Mesothelial cell of epicardium (in vitro differentiated cells): ENCODE measurements at regions not wholly inside any gene's neighbourhood (a gene's known extent, or its start where the extent isn't known, plus 50 kb on each side); places are given as distances from the start of the nearest gene placed in this dataset.

Experiments used
- DNase-seq, 2 experiments: peaks; one replicate each; pipeline ENCODE4 v3.0.0; 2021; ENCODE audit warnings: low spot score in 2 of 2; ENCODE audit not compliant: unreplicated experiment in 2 of 2
- H3K27ac Mint-ChIP-seq: 2 replicates; pipeline ENCODE4 v1.8.0; 2021; ENCODE audit warnings: mixed read lengths
- H3K27me3 Mint-ChIP-seq: 2 replicates; pipeline ENCODE4 v1.8.0; 2021; ENCODE audit warnings: low read depth, mixed read lengths
- H3K36me3 Mint-ChIP-seq: 2 replicates; pipeline ENCODE4 v1.8.0; 2021; ENCODE audit warnings: mixed read lengths
- H3K4me1 Mint-ChIP-seq: 2 replicates; pipeline ENCODE4 v1.8.0; 2021; ENCODE audit warnings: mixed read lengths
- H3K4me3 Mint-ChIP-seq: 2 replicates; pipeline ENCODE4 v1.8.0; 2021; ENCODE audit warnings: mild to moderate bottlenecking, moderate library complexity, mixed read lengths
- H3K9me3 Mint-ChIP-seq: 2 replicates; pipeline ENCODE4 v1.8.0; 2021; ENCODE audit warnings: mixed read lengths
- TF ChIP-seq, protein P1 (sequence below): fragments of 200-600 bp; sonication (generic); IDR thresholded peaks from one replicate; pipeline ENCODE4 v1.5.0; 2021; ENCODE audit warnings: antibody characterized with exemption; ENCODE audit not compliant: unreplicated experiment

DNA sequence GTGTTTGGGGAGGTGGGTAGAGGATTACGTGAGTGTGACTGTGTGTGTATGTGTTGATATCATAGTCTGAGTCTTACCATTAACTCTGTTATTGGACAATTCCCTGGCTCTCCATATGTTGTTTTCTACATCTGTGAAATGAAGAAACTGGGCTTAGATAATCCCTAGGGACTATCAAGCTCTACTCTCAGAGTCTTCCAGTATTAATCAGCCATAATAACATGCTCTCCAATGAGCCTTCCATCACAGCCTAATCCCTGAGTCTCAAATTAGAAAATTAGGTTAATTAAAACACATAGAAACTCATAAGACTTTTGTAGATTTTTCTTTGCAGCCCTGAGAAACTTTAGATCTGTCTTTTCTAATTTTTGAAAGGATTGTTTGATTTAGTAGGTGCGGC lies 404.2 kb upstream of the RARB start:
- Mint-ChIP-seq H3K27me3 (no peaks in the 10 kb centered on the region), H3K4me3 (no peak overlapping the region), H3K9me3 (no peaks in the 10 kb centered on the region), H3K27ac (peak overlapping the region; percentile 44), H3K36me3 (no peaks in the 10 kb centered on the region), H3K4me1 (peaks cover 7% of the 10 kb centered on the region)
- TF ChIP-seq, protein P1, sequence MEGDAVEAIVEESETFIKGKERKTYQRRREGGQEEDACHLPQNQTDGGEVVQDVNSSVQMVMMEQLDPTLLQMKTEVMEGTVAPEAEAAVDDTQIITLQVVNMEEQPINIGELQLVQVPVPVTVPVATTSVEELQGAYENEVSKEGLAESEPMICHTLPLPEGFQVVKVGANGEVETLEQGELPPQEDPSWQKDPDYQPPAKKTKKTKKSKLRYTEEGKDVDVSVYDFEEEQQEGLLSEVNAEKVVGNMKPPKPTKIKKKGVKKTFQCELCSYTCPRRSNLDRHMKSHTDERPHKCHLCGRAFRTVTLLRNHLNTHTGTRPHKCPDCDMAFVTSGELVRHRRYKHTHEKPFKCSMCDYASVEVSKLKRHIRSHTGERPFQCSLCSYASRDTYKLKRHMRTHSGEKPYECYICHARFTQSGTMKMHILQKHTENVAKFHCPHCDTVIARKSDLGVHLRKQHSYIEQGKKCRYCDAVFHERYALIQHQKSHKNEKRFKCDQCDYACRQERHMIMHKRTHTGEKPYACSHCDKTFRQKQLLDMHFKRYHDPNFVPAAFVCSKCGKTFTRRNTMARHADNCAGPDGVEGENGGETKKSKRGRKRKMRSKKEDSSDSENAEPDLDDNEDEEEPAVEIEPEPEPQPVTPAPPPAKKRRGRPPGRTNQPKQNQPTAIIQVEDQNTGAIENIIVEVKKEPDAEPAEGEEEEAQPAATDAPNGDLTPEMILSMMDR = no peak
- no peak for DNase-seq

DNA sequence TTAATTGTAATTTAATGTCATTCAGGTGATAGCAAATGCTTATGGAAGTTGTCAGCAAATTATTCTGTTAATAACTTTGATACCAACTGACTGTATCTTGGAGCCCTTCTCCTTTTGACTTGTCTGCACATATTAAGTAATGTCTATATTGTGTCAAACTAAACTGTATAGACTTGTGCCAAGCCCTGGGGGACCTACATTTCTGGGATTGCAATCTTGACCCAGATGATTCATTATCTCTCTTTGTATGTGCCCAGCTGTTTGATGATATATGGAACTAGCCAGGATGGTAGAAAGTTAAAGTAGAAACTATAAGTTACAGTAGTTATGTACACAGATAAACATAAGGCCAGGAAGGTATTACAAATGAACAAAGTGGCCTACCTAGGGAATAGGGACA lies 402.8 kb upstream of the RARB start:
- no peak for DNase-seq
- TF ChIP-seq, protein P1 = no peak
- Mint-ChIP-seq H3K27ac (no peak overlapping the region), H3K4me3 (no peak overlapping the region), H3K36me3 (no peaks in the 10 kb centered on the region), H3K27me3 (no peaks in the 10 kb centered on the region), H3K4me1 (peaks cover 7% of the 10 kb centered on the region), H3K9me3 (no peaks in the 10 kb centered on the region)

DNA sequence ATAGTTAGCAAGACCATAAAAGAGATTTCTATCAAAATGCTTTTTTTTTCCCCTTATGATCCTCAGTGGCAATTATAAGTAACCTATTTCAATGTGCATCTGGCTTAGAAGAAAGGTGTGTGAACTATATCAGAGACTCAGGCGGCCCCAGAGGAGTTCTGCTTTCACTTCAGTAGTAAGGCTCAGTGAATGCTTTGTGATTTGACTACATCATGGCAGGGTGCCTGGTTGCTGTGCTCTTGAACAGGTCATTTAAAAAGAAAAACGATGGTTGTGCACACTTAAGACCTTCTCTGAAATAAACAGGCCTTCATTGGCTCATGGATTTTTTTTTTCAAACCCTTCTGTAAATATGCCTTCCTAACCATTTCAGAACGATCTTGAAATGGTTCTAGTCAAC lies 400.4 kb upstream of the RARB start:
- no peaks in the 10 kb centered on the region for H3K36me3 Mint-ChIP-seq

DNA sequence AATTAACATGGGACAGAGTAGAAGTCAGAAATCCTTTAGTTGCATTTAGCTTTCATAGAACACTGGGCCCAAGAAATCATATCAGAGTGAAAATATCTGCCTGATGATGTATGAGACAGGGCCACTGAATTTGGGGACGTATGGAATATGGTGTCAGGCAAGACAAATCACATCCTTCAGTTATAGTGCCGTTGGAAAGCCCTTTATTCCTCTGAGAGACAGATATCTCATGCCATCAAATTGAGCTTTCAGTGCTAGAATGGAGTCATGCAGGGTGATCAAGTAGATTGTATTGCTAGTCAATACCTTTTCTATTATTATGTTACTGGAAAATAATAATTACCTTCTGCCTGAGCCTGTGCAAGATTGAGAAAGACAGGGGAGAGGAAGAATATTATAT lies 398.2 kb upstream of the RARB start:
- H3K27ac Mint-ChIP-seq = no peak overlapping the region
- no peak overlapping the region for H3K4me3 Mint-ChIP-seq
- H3K27me3 Mint-ChIP-seq = no peaks in the 10 kb centered on the region
- H3K36me3 Mint-ChIP-seq = no peaks in the 10 kb centered on the region
- no peak for DNase-seq
- H3K4me1 Mint-ChIP-seq = peaks cover 32% of the 10 kb centered on the region
- no peaks in the 10 kb centered on the region for H3K9me3 Mint-ChIP-seq
- TF ChIP-seq, protein P1 = no peak

More for the DNA sequence above, 400.4 kb upstream of the RARB start:
- DNase-seq = no peak
- peaks cover 29% of the 10 kb centered on the region for H3K4me1 Mint-ChIP-seq
- TF ChIP-seq, protein P1 = no peak
- no peak overlapping the region for H3K4me3 Mint-ChIP-seq
- H3K27me3 Mint-ChIP-seq = no peaks in the 10 kb centered on the region
- peak overlapping the region; percentile 48 for H3K27ac Mint-ChIP-seq
- H3K9me3 Mint-ChIP-seq = no peaks in the 10 kb centered on the region

DNA sequence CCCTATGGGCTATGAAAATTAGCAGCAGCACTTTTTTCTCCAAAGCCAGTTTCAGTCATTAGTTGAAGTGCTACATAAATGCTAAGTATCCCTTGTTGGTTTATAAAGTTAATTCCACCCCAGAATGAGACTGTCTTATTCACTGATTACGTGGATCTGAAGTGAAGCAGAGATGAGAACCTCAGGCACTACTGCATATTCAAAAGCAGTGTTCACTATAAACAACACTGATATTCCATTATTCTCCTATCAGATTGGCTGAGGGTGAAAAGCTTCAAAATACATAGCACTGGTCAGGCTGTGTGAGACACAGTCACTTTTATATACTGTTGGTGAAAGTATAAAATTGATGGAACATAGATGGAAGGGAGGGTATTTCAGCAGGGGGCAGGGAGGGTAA lies 395.7 kb upstream of the RARB start:
- DNase-seq = no peak
- H3K36me3 Mint-ChIP-seq = no peaks in the 10 kb centered on the region
- no peak overlapping the region for H3K4me3 Mint-ChIP-seq
- TF ChIP-seq, protein P1 = no peak
- no peaks in the 10 kb centered on the region for H3K9me3 Mint-ChIP-seq
- no peaks in the 10 kb centered on the region for H3K27me3 Mint-ChIP-seq
- peaks cover 41% of the 10 kb centered on the region for H3K4me1 Mint-ChIP-seq
- no peak overlapping the region for H3K27ac Mint-ChIP-seq

DNA sequence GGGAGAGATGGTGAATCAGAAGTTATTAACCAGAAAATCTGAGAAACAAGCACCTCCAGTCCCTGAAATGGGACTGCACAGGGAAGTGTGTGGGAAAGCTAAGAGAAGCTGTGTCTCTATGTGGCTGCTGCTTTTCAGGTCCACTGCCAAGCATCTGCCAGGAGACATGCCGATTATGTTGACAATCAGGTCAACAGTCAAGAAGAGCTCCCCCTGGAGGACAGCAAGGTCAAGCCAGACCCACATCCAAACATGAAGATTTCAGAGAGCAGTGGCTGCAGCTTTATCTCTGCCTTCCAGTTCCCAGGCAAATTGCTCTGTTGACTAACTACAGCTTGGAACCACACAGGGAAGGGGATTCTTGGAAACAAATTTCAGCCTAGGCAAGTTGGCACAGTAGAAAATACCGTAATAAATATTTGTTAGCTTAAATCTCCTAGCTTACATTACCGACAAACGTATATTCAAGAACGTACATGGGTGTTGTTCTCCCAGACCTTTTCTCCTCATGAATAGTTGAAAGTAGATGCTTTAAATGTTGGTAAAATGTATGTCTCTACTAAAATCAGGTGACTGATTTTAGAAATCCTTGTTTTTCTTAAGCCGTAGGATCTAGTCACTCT lies 394.5 kb upstream of the RARB start:
- TF ChIP-seq, protein P1 = peak; percentile 62
- Mint-ChIP-seq H3K36me3 (no peaks in the 10 kb centered on the region), H3K9me3 (no peaks in the 10 kb centered on the region), H3K4me3 (no peak overlapping the region), H3K4me1 (peaks cover 52% of the 10 kb centered on the region), H3K27ac (peak overlapping the region; percentile 37), H3K27me3 (no peaks in the 10 kb centered on the region)
- no peak for DNase-seq
